GM12878 (cell line): ENCODE measurements at regions not wholly inside any gene's neighbourhood (a gene's known extent, or its start where the extent isn't known, plus 50 kb on each side); places are given as distances from the start of the nearest gene placed in this dataset.

ENCODE experiments used
- ATAC-seq: fragments of 200-7000 bp; cut with Tn5 transposase; 3 replicates; pipeline ENCODE4 v1.9.1; 2020; ENCODE audit warnings: mild to moderate bottlenecking, moderate library complexity
- BruUV-seq: library from RNA; stranded (reverse); fragments of 400-500 nt; replicated peaks from 2 replicates; lab custom pipeline; 2021; lab: Mats Ljungman, UMichigan
- CTCF ChIA-PET: fragments of 300-600 bp; sonication (Branson Sonifier 250); formaldehyde crosslinking; extraction: SDS; loops from one replicate; lab custom pipeline; 2021; ENCODE audit warnings: inconsistent platforms; lab: Yijun Ruan, JAX
- POLR2A ChIA-PET: fragments of 350-600 bp; formaldehyde crosslinking; extraction: SDS; loops from one replicate; lab custom pipeline; 2021; ENCODE audit warnings: inconsistent platforms; lab: Charles Lee
- RAD21 ChIA-PET: fragments of 300-600 bp; sonication (Branson Sonifier 250); formaldehyde crosslinking; loops from one replicate; lab custom pipeline; 2023; ENCODE audit warnings: antibody characterized with exemption; ENCODE audit not compliant: unreplicated experiment; lab: Charles Lee
- SMC1A ChIA-PET: fragments of 300-600 bp; sonication (Branson Sonifier 250); formaldehyde crosslinking; loops from one replicate; lab custom pipeline; 2023; ENCODE audit not compliant: unreplicated experiment, uncharacterized antibody; lab: Charles Lee
- DNase-seq: peaks from one replicate; pipeline ENCODE4 v3.0.0-alpha.2; 2011; ENCODE audit warnings: low read depth, low spot score
- FAIRE-seq: peaks from 3 replicates; lab custom pipeline; 2011; peaks lifted over from hg19 to GRCh38; lab: Jason Lieb, UNC
- H2AFZ ChIP-seq: 2 replicates; pipeline ENCODE4 v1.6.0; 2011; ENCODE audit warnings: low read depth, low read length, control low read depth; ENCODE audit not compliant: control insufficient read depth
- H3K27ac ChIP-seq: 2 replicates; pipeline ENCODE4 v1.5.1; 2011; ENCODE audit warnings: control low read depth; ENCODE audit not compliant: control insufficient read depth, insufficient read depth
- H3K27me3 ChIP-seq, 2 experiments: replicated peaks in 1 of 2; 2 replicates each; pipeline versions ENCODE4 v1.6.0 to v1.6.1; 2011; ENCODE audit warnings: low read length in 1 of 2; ENCODE audit not compliant: control insufficient read depth in 2 of 2, insufficient read depth in 2 of 2
- H3K36me3 ChIP-seq, 2 experiments: 2 replicates each; pipeline ENCODE4 v1.5.1; 2011; ENCODE audit warnings: low read length in 1 of 2; ENCODE audit not compliant: control insufficient read depth in 2 of 2, insufficient read depth in 2 of 2
- H3K4me1 ChIP-seq: 2 replicates; pipeline ENCODE4 v1.6.1; 2011; ENCODE audit warnings: mild to moderate bottlenecking, low read length, moderate library complexity, mixed read lengths; ENCODE audit not compliant: control insufficient read depth, insufficient read depth
- H3K4me2 ChIP-seq: 2 replicates; pipeline ENCODE4 v1.6.0; 2011; ENCODE audit warnings: control low read depth; ENCODE audit not compliant: control insufficient read depth, insufficient read depth
- H3K4me3 ChIP-seq: fragments of 200-600 bp; sonication (generic); 2 replicates; pipeline ENCODE4 v1.5.1; 2016
- H3K79me2 ChIP-seq: 2 replicates; pipeline ENCODE4 v1.6.0; 2011; ENCODE audit warnings: low read length; ENCODE audit not compliant: control insufficient read depth, insufficient read depth
- H3K9ac ChIP-seq: 2 replicates; pipeline ENCODE4 v1.8.0; 2011; ENCODE audit warnings: low read length, control low read depth, mixed read lengths; ENCODE audit not compliant: control insufficient read depth, insufficient read depth
- H3K9me3 ChIP-seq: replicated peaks from 3 replicates; pipeline ENCODE4 v1.5.1; 2011; ENCODE audit warnings: mild to moderate bottlenecking, low read length; ENCODE audit not compliant: control insufficient read depth, insufficient read depth
- H4K20me1 ChIP-seq: 2 replicates; pipeline ENCODE4 v1.6.0; 2011; ENCODE audit not compliant: control insufficient read depth, insufficient read depth
- BACH1 ChIP-seq: fragments of 450-650 bp; IDR thresholded peaks from 2 replicates; pipeline ENCODE4 v1.6.1; 2017; ENCODE audit warnings: mild to moderate bottlenecking, borderline replicate concordance
- BHLHE40 ChIP-seq, 2 experiments: fragments of 450-650 bp in 1 of 2; IDR thresholded peaks; 2 replicates each; pipeline ENCODE4 v1.6.1; 2011 to 2017; ENCODE audit warnings: low read depth in 2 of 2, borderline replicate concordance in 1 of 2, improper control_type of control experiment in 1 of 2, low read length in 1 of 2, mild to moderate bottlenecking in 1 of 2
- JUNB ChIP-seq: IDR thresholded peaks from 2 replicates; pipeline ENCODE4 v1.6.1; 2016; ENCODE audit warnings: antibody characterized with exemption, mild to moderate bottlenecking
- JUND ChIP-seq: IDR thresholded peaks from 2 replicates; pipeline ENCODE4 v1.6.1; 2012; ENCODE audit warnings: low read depth, mild to moderate bottlenecking, low read length, improper control_type of control experiment, moderate library complexity
- NFXL1 ChIP-seq: fragments of 450-650 bp; IDR thresholded peaks from 2 replicates; pipeline ENCODE4 v1.6.1; 2017; ENCODE audit warnings: antibody characterized with exemption, mild to moderate bottlenecking, borderline replicate concordance
- SIX5 ChIP-seq: IDR thresholded peaks from 2 replicates; pipeline ENCODE4 v1.6.1; 2011; ENCODE audit warnings: mild to moderate bottlenecking, low read depth, low read length, moderate library complexity; ENCODE audit not compliant: severe bottlenecking
- SMAD1 ChIP-seq: fragments of 450-650 bp; IDR thresholded peaks from 2 replicates; pipeline ENCODE4 v1.6.1; 2018; ENCODE audit warnings: mild to moderate bottlenecking, low read depth; ENCODE audit not compliant: partially characterized antibody
- SMARCA5 ChIP-seq: fragments of 450-650 bp; IDR thresholded peaks from 2 replicates; pipeline ENCODE4 v1.6.1; 2017; ENCODE audit warnings: mild to moderate bottlenecking
- TAF1 ChIP-seq: IDR thresholded peaks from 2 replicates; pipeline ENCODE4 v1.6.1; 2011; ENCODE audit warnings: mild to moderate bottlenecking, low read depth, low read length, borderline replicate concordance
- TCF12 ChIP-seq: IDR thresholded peaks from 2 replicates; pipeline ENCODE4 v1.6.1; 2011; ENCODE audit warnings: low read depth, mild to moderate bottlenecking, low read length
- WGBS: methylation state at CpG from one replicate; pipeline ENCODE4 v1.1.6; 2016; ENCODE audit warnings: low lambda C conversion rate; ENCODE audit not compliant: insufficient replicate concordance, insufficient coverage; ENCODE audit errors: missing lambda C conversion rate; 5-methylcytosine and 5-hydroxymethylcytosine counted together
- in situ Hi-C: fragments of 300-500 bp; cut with MboI; formaldehyde crosslinking; loops from 9 replicates; pipeline ENCODE4 v1.14.3; 2018; ENCODE audit warnings: mixed read lengths
- intact Hi-C: fragments of 100-400 bp; cut with micrococcal nuclease; formaldehyde crosslinking; loops from one replicate; pipeline ENCODE4 v1.14.2; 2022; ENCODE audit not compliant: unreplicated experiment
- TF ChIP-seq, protein P1 (sequence below): IDR thresholded peaks from 2 replicates; pipeline ENCODE4 v1.6.1; 2011; ENCODE audit warnings: borderline replicate concordance, low read depth, mild to moderate bottlenecking, moderate library complexity, low read length; ENCODE audit not compliant: insufficient read depth, poor library complexity, severe bottlenecking
- TF ChIP-seq, protein P2 (sequence below): IDR thresholded peaks from 2 replicates; pipeline ENCODE4 v1.6.1; 2012; ENCODE audit warnings: improper control_type of control experiment, low read depth, low read length; ENCODE audit not compliant: insufficient replicate concordance
- TF ChIP-seq, protein P3 (sequence below): fragments of 450-650 bp; IDR thresholded peaks from 2 replicates; pipeline ENCODE4 v1.6.1; 2017; ENCODE audit warnings: borderline replicate concordance
- TF ChIP-seq, protein P4 (sequence below): fragments of 150-350 bp; IDR thresholded peaks from 2 replicates; pipeline ENCODE4 v1.6.1; 2014; ENCODE audit warnings: mild to moderate bottlenecking, low read depth, low read length

DNA sequence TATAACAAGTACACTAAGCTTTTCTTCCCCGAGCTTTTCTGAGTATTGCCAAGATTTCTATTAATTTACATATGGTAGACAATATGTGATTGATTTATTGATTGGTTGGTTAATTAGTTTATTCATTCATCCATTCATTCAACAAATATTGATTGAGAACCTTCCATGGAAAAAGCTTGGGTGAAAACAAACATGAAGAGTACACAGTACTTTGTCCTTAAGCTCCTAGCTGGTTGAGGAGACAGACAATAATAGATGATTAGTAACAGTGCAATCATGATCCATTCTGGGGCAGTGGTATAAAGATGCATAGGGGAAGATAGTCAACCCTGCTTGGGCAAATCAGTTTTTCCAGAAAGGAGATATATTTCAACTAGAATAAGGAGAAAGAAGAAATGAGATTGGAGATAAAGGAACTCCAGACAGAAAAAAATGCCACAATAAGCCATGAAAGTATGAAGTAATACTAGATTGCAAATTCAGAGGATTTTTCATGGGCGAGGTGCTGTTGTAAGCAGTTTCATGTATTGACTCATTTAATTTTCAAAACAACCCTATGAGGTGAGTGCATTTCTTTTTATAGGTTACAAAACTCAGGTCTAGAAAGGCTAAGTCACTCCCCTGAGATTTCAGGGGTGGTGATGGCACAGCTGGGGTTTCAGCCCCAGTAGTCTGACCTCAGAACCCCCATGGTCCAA, 129.5 kb downstream of the RND3 start:
- no peak for FAIRE-seq
- Histone ChIP-seq H3K9ac (no peak overlapping the region), H3K4me2 (no peak overlapping the region), H3K27ac (no peak overlapping the region), H4K20me1 (no peaks in the 10 kb centered on the region), H3K27me3 (no peaks in the 10 kb centered on the region), H3K4me3 (no peak overlapping the region), H3K4me1 (no peaks in the 10 kb centered on the region), H2AFZ (no peak overlapping the region), H3K79me2 (no peaks in the 10 kb centered on the region), H3K9me3 (no peaks in the 10 kb centered on the region), H3K36me3 (no peaks in the 10 kb centered on the region)
- BruUV-seq: no TSS peak
- RAD21 ChIA-PET: no interaction called here
- CTCF ChIA-PET: interaction anchor here (0.7 kb wide), 1 partner anchor 67 kb away, joined by 3 read pairs; no protein-coding TSS in a partner anchor
- WGBS: 0% methylated on average over 2 of the region's 2 CpGs
- in situ Hi-C loops: no loop called here
- DNase-seq: peak; percentile 27
- SMC1A ChIA-PET: interaction anchor here (0.6 to 0.8 kb wide), 3 partner anchors 28 to 648 kb away, joined by 3 read pairs; no protein-coding TSS in a partner anchor
- ATAC-seq: peak; percentile 94
- intact Hi-C loops: no loop called here
- POLR2A ChIA-PET: no interaction called here
- no peak for TF ChIP-seq BACH1
- peak; percentile 78 for TF ChIP-seq JUNB
- no peak for TF ChIP-seq BHLHE40 (IDR thresholded peaks at IDR 0.05; ENCODE audit: borderline replicate concordance in 1 of 2, low read depth in 2 of 2, low read length in 1 of 2)
- TF ChIP-seq, protein P1, sequence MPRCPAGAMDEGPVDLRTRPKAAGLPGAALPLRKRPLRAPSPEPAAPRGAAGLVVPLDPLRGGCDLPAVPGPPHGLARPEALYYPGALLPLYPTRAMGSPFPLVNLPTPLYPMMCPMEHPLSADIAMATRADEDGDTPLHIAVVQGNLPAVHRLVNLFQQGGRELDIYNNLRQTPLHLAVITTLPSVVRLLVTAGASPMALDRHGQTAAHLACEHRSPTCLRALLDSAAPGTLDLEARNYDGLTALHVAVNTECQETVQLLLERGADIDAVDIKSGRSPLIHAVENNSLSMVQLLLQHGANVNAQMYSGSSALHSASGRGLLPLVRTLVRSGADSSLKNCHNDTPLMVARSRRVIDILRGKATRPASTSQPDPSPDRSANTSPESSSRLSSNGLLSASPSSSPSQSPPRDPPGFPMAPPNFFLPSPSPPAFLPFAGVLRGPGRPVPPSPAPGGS: no peak
- TF ChIP-seq NFXL1: no peak
- TF ChIP-seq, protein P2, sequence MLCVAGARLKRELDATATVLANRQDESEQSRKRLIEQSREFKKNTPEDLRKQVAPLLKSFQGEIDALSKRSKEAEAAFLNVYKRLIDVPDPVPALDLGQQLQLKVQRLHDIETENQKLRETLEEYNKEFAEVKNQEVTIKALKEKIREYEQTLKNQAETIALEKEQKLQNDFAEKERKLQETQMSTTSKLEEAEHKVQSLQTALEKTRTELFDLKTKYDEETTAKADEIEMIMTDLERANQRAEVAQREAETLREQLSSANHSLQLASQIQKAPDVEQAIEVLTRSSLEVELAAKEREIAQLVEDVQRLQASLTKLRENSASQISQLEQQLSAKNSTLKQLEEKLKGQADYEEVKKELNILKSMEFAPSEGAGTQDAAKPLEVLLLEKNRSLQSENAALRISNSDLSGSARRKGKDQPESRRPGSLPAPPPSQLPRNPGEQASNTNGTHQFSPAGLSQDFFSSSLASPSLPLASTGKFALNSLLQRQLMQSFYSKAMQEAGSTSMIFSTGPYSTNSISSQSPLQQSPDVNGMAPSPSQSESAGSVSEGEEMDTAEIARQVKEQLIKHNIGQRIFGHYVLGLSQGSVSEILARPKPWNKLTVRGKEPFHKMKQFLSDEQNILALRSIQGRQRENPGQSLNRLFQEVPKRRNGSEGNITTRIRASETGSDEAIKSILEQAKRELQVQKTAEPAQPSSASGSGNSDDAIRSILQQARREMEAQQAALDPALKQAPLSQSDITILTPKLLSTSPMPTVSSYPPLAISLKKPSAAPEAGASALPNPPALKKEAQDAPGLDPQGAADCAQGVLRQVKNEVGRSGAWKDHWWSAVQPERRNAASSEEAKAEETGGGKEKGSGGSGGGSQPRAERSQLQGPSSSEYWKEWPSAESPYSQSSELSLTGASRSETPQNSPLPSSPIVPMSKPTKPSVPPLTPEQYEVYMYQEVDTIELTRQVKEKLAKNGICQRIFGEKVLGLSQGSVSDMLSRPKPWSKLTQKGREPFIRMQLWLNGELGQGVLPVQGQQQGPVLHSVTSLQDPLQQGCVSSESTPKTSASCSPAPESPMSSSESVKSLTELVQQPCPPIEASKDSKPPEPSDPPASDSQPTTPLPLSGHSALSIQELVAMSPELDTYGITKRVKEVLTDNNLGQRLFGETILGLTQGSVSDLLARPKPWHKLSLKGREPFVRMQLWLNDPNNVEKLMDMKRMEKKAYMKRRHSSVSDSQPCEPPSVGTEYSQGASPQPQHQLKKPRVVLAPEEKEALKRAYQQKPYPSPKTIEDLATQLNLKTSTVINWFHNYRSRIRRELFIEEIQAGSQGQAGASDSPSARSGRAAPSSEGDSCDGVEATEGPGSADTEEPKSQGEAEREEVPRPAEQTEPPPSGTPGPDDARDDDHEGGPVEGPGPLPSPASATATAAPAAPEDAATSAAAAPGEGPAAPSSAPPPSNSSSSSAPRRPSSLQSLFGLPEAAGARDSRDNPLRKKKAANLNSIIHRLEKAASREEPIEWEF: no peak
- no peak for TF ChIP-seq SMAD1
- TF ChIP-seq JUND: no peak
- TF ChIP-seq, protein P3, sequence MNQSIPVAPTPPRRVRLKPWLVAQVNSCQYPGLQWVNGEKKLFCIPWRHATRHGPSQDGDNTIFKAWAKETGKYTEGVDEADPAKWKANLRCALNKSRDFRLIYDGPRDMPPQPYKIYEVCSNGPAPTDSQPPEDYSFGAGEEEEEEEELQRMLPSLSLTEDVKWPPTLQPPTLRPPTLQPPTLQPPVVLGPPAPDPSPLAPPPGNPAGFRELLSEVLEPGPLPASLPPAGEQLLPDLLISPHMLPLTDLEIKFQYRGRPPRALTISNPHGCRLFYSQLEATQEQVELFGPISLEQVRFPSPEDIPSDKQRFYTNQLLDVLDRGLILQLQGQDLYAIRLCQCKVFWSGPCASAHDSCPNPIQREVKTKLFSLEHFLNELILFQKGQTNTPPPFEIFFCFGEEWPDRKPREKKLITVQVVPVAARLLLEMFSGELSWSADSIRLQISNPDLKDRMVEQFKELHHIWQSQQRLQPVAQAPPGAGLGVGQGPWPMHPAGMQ: no peak
- no peak for TF ChIP-seq SMARCA5
- TF ChIP-seq TCF12: 0 out of 2 replicates have a peak, but pooled peaks have one; percentile 20
- no peak for TF ChIP-seq TAF1
- TF ChIP-seq, protein P4, sequence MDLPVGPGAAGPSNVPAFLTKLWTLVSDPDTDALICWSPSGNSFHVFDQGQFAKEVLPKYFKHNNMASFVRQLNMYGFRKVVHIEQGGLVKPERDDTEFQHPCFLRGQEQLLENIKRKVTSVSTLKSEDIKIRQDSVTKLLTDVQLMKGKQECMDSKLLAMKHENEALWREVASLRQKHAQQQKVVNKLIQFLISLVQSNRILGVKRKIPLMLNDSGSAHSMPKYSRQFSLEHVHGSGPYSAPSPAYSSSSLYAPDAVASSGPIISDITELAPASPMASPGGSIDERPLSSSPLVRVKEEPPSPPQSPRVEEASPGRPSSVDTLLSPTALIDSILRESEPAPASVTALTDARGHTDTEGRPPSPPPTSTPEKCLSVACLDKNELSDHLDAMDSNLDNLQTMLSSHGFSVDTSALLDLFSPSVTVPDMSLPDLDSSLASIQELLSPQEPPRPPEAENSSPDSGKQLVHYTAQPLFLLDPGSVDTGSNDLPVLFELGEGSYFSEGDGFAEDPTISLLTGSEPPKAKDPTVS: no peak
- no peak for TF ChIP-seq SIX5
